ENCODE measurements at regions not wholly inside any gene's neighbourhood (a gene's known extent, or its start where the extent isn't known, plus 50 kb on each side); places are given as distances from the start of the nearest gene placed in this dataset.

DNA sequence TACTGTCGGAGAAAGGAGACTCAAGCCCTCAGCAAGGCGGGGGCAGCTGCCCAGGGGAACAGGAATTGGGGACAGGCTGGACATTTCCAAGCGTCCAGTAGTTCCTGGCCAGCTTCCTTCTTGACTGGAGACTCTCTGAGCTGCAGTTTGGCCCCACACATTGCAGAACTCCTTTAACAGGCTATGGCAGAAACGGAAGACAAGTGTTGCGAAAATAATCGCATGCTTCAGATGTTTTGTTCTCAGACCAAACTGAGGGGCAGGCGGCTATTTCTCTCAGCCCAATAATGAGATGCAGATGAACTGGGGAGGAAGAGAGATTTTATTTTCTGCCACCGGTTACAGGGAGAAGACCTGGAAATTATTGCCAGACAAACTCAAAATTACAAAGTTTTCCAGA is 88.0 kb upstream of the PFKP start:
- H2BK12ac ChIP-seq (ENCODE audit: low read length in 2 of 2): no peak overlapping the region
- no peaks in the 10 kb centered on the region for H3K36me3 ChIP-seq (ENCODE audit: control insufficient read depth in 1 of 2, insufficient read depth in 2 of 2, low read depth in 1 of 2, low read length in 2 of 2)
- H3K4ac ChIP-seq (ENCODE audit: low read depth in 1 of 2, low read length in 2 of 2): no peak overlapping the region
- no peak overlapping the region for H3K4me3 ChIP-seq (ENCODE audit: insufficient read depth in 1 of 2, low read depth in 1 of 2, low read length in 2 of 2)
- no peak overlapping the region for H3K4me2 ChIP-seq (ENCODE audit: low read length, poor library complexity, severe bottlenecking)
- no peak overlapping the region for H4K91ac ChIP-seq (ENCODE audit: low read length)
- no peak overlapping the region for H3K23ac ChIP-seq (ENCODE audit: low read length in 2 of 2)
- peak; percentile 30 for DNase-seq
- no peak overlapping the region for H2BK5ac ChIP-seq (ENCODE audit: low read depth, low read length, poor library complexity, severe bottlenecking)
- peak overlapping the region; percentile 20 for H3K9ac ChIP-seq (ENCODE audit: low read length)
- H2BK15ac ChIP-seq (ENCODE audit: low read depth, poor library complexity, severe bottlenecking): no peak overlapping the region
- H2BK120ac ChIP-seq (ENCODE audit: low read depth, low read length): no peak overlapping the region
- peak overlapping the region in 1 of 2 experiments; percentile 18 for H3K18ac ChIP-seq (ENCODE audit: low read depth in 1 of 2, low read length in 2 of 2)
- H3K9me3 ChIP-seq (ENCODE audit: control insufficient read depth, low read length): no peaks in the 10 kb centered on the region
- no peak overlapping the region for H4K8ac ChIP-seq (ENCODE audit: low read length)
- H3K27me3 ChIP-seq (ENCODE audit: control insufficient read depth in 1 of 2, insufficient read depth in 1 of 2, low read length in 2 of 2): no peaks in the 10 kb centered on the region
- no peak overlapping the region for H2AFZ ChIP-seq (ENCODE audit: low read depth, low read length)
- peak overlapping the region; percentile 35 for H3K27ac ChIP-seq (ENCODE audit: low read length, poor library complexity, severe bottlenecking)
- H2AK5ac ChIP-seq (ENCODE audit: low read length, severe bottlenecking): no peak overlapping the region
- H3K14ac ChIP-seq (ENCODE audit: low read length in 2 of 2): no peak overlapping the region
- WGBS: 78% methylated on average over 8 of the region's 8 CpGs
- H3K79me1 ChIP-seq (replicated peaks; ENCODE audit: low read length, poor library complexity, severe bottlenecking): no peaks in the 10 kb centered on the region
- peaks cover 17% of the 10 kb centered on the region for H3K4me1 ChIP-seq (ENCODE audit: control insufficient read depth, insufficient read depth, low read depth, low read length)

DNA sequence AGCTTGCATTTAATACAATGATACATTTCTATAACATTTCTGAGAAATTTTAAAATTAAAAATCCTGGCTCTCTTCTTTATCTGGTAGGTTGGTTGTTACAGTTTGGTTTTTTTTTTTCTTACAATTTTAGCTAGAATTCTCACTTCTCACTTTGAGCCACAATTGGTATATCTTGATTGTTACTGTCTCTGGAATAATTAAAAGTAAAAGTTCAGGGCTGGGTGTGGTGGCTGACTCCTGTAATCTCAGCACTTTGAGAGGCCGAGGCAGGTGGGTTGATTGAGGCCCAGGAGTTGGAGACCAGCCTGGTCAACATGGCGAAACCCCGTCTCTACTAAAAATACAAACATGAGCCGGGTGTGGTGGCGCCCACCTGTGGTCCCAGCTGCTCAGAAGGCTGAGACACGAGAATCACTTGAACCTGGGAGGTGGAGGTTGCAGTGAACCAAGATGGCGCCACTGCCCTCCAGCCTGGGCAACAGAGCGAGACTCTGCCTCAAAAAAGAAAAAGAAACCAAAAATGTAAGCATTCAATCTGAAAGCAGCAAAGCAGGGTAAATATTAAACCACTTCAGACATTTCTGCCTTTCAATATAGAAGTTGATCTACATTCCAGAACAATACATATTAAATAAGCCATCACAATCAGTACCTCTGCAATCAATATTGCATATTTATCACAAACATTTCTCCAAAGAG is 88.6 kb upstream of the PFKP start:
- no peak overlapping the region for H3K4me3 ChIP-seq (ENCODE audit: insufficient read depth in 1 of 2, low read depth in 1 of 2, low read length in 2 of 2)
- H2BK5ac ChIP-seq (ENCODE audit: low read depth, low read length, poor library complexity, severe bottlenecking): no peak overlapping the region
- peak overlapping the region; percentile 35 for H3K27ac ChIP-seq (ENCODE audit: low read length, poor library complexity, severe bottlenecking)
- H3K36me3 ChIP-seq (ENCODE audit: control insufficient read depth in 1 of 2, insufficient read depth in 2 of 2, low read depth in 1 of 2, low read length in 2 of 2): no peaks in the 10 kb centered on the region
- no peak for DNase-seq
- no peak overlapping the region for H2BK12ac ChIP-seq (ENCODE audit: low read length in 2 of 2)
- H3K9ac ChIP-seq (ENCODE audit: low read length): no peak overlapping the region
- no peak overlapping the region for H2BK120ac ChIP-seq (ENCODE audit: low read depth, low read length)
- H3K4me2 ChIP-seq (ENCODE audit: low read length, poor library complexity, severe bottlenecking): no peak overlapping the region
- no peak overlapping the region for H3K14ac ChIP-seq (ENCODE audit: low read length in 2 of 2)
- no peaks in the 10 kb centered on the region for H3K27me3 ChIP-seq (ENCODE audit: control insufficient read depth in 1 of 2, insufficient read depth in 1 of 2, low read length in 2 of 2)
- 89% methylated on average over 7 of the region's 8 CpGs for WGBS
- H3K4ac ChIP-seq (ENCODE audit: low read depth in 1 of 2, low read length in 2 of 2): no peak overlapping the region
- H3K79me1 ChIP-seq (replicated peaks; ENCODE audit: low read length, poor library complexity, severe bottlenecking): no peaks in the 10 kb centered on the region
- H3K9me3 ChIP-seq (ENCODE audit: control insufficient read depth, low read length): no peaks in the 10 kb centered on the region
- H2AFZ ChIP-seq (ENCODE audit: low read depth, low read length): no peak overlapping the region
- no peak overlapping the region for H2BK15ac ChIP-seq (ENCODE audit: low read depth, poor library complexity, severe bottlenecking)
- peaks cover 17% of the 10 kb centered on the region for H3K4me1 ChIP-seq (ENCODE audit: control insufficient read depth, insufficient read depth, low read depth, low read length)
- no peak overlapping the region for H3K23ac ChIP-seq (ENCODE audit: low read length in 2 of 2)
- no peak overlapping the region for H3K18ac ChIP-seq (ENCODE audit: low read depth in 1 of 2, low read length in 2 of 2)
- H4K8ac ChIP-seq (ENCODE audit: low read length): no peak overlapping the region
- no peak overlapping the region for H4K91ac ChIP-seq (ENCODE audit: low read length)
- no peak overlapping the region for H2AK5ac ChIP-seq (ENCODE audit: low read length, severe bottlenecking)

DNA sequence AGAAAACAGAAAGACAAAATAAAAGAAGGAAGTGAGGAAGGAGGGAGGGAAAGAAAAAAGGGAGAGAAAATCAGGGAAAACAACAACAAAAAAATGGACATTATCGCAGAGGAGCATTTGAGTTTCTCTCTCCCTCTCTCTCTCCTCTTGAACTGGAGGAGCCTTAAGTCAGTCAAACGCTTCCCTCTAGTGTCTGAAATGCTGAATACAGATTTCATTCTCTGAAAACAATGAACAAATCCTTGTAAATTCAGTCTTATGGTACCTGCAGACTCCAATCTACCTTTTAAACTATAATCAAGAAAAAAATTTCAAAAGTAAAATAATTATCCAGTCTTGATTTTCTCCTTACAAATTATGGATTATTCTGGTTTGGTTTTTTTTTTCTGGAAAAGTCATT is 89.2 kb upstream of the PFKP start:
- H3K79me1 ChIP-seq (replicated peaks; ENCODE audit: low read length, poor library complexity, severe bottlenecking): no peaks in the 10 kb centered on the region
- no peaks in the 10 kb centered on the region for H3K27me3 ChIP-seq (ENCODE audit: control insufficient read depth in 1 of 2, insufficient read depth in 1 of 2, low read length in 2 of 2)
- H3K18ac ChIP-seq (ENCODE audit: low read depth in 1 of 2, low read length in 2 of 2): no peak overlapping the region
- no peak overlapping the region for H2BK5ac ChIP-seq (ENCODE audit: low read depth, low read length, poor library complexity, severe bottlenecking)
- no peak overlapping the region for H3K9ac ChIP-seq (ENCODE audit: low read length)
- no peak overlapping the region for H4K91ac ChIP-seq (ENCODE audit: low read length)
- no peaks in the 10 kb centered on the region for H3K9me3 ChIP-seq (ENCODE audit: control insufficient read depth, low read length)
- 37% methylated on average over 2 of the region's 2 CpGs for WGBS
- H3K4me1 ChIP-seq (ENCODE audit: control insufficient read depth, insufficient read depth, low read depth, low read length): peaks cover 19% of the 10 kb centered on the region
- no peak overlapping the region for H3K27ac ChIP-seq (ENCODE audit: low read length, poor library complexity, severe bottlenecking)
- H2AFZ ChIP-seq (ENCODE audit: low read depth, low read length): no peak overlapping the region
- DNase-seq: peak; percentile 68
- no peak overlapping the region for H3K4ac ChIP-seq (ENCODE audit: low read depth in 1 of 2, low read length in 2 of 2)
- H3K23ac ChIP-seq (ENCODE audit: low read length in 2 of 2): no peak overlapping the region
- H2AK5ac ChIP-seq (ENCODE audit: low read length, severe bottlenecking): no peak overlapping the region
- no peak overlapping the region for H3K4me3 ChIP-seq (ENCODE audit: insufficient read depth in 1 of 2, low read depth in 1 of 2, low read length in 2 of 2)
- no peak overlapping the region for H3K14ac ChIP-seq (ENCODE audit: low read length in 2 of 2)
- no peak overlapping the region for H2BK15ac ChIP-seq (ENCODE audit: low read depth, poor library complexity, severe bottlenecking)
- no peak overlapping the region for H4K8ac ChIP-seq (ENCODE audit: low read length)
- H2BK12ac ChIP-seq (ENCODE audit: low read length in 2 of 2): no peak overlapping the region
- H2BK120ac ChIP-seq (ENCODE audit: low read depth, low read length): no peak overlapping the region
- H3K36me3 ChIP-seq (ENCODE audit: control insufficient read depth in 1 of 2, insufficient read depth in 2 of 2, low read depth in 1 of 2, low read length in 2 of 2): no peaks in the 10 kb centered on the region
- H3K4me2 ChIP-seq (ENCODE audit: low read length, poor library complexity, severe bottlenecking): no peak overlapping the region

DNA sequence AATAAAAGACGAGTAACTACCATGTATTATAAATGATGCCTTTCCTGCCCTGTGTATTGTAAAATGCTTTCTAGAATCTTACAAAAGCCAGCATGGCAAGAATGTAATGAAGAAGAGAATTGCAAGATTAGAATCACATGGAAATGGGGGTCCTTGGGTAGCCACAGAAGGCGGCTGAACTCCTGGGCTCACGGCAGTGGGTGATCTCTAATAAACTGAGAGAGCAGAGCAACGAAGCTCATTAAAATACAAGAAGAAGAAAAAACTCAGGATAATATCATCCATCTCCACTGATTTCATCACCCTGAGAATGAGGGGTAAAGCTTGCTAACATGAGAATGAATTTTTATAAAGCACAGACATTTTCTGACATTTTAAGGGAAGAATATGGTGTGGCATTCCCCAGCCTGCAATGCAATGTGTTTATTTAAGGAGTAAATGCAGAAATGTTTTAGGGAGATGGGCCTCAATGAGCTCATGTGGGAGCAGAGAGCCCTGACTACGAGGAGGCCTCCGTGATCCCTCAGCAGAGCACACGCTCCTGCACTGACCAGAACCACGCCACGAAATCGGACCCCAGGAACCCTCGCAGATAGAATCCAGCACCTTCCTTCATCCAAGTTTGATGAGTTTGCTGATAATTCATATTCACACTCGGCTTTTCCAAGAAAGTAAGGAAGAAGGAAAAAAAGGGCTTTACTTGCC is 92.7 kb upstream of the PFKP start:
- Histone ChIP-seq H3K79me1 (replicated peaks; ENCODE audit: low read length, poor library complexity, severe bottlenecking) (no peaks in the 10 kb centered on the region), H3K4me3 (ENCODE audit: insufficient read depth in 1 of 2, low read depth in 1 of 2, low read length in 2 of 2) (no peak overlapping the region), H2BK5ac (ENCODE audit: low read depth, low read length, poor library complexity, severe bottlenecking) (no peak overlapping the region), H3K23ac (ENCODE audit: low read length in 2 of 2) (no peak overlapping the region), H2AK5ac (ENCODE audit: low read length, severe bottlenecking) (no peak overlapping the region), H2BK120ac (ENCODE audit: low read depth, low read length) (no peak overlapping the region), H2BK12ac (ENCODE audit: low read length in 2 of 2) (no peak overlapping the region), H3K4me2 (ENCODE audit: low read length, poor library complexity, severe bottlenecking) (no peak overlapping the region), H3K36me3 (ENCODE audit: control insufficient read depth in 1 of 2, insufficient read depth in 2 of 2, low read depth in 1 of 2, low read length in 2 of 2) (no peaks in the 10 kb centered on the region), H3K9me3 (ENCODE audit: control insufficient read depth, low read length) (no peaks in the 10 kb centered on the region), H3K14ac (ENCODE audit: low read length in 2 of 2) (no peak overlapping the region), H2BK15ac (ENCODE audit: low read depth, poor library complexity, severe bottlenecking) (no peak overlapping the region), H3K9ac (ENCODE audit: low read length) (no peak overlapping the region), H3K27me3 (ENCODE audit: control insufficient read depth in 1 of 2, insufficient read depth in 1 of 2, low read length in 2 of 2) (no peaks in the 10 kb centered on the region), H3K27ac (ENCODE audit: low read length, poor library complexity, severe bottlenecking) (no peak overlapping the region), H3K18ac (ENCODE audit: low read depth in 1 of 2, low read length in 2 of 2) (no peak overlapping the region), H3K4ac (ENCODE audit: low read depth in 1 of 2, low read length in 2 of 2) (no peak overlapping the region), H4K91ac (ENCODE audit: low read length) (no peak overlapping the region), H4K8ac (ENCODE audit: low read length) (no peak overlapping the region), H2AFZ (ENCODE audit: low read depth, low read length) (no peak overlapping the region), H3K4me1 (ENCODE audit: control insufficient read depth, insufficient read depth, low read depth, low read length) (peaks cover 13% of the 10 kb centered on the region)
- DNase-seq: no peak
- 91% methylated on average over 6 of the region's 12 CpGs for WGBS

All from mesenchymal stem cell (in vitro differentiated cells and primary cell).